C4-2B (cell line): ENCODE measurements at regions not wholly inside any gene's neighbourhood (a gene's known extent, or its start where the extent isn't known, plus 50 kb on each side); places are given as distances from the start of the nearest gene placed in this dataset.

Experiments used
- ZFX ChIP-seq: fragments of 450-650 bp; IDR thresholded peaks from 2 replicates; pipeline ENCODE4 v1.6.1; 2017
- TF ChIP-seq, protein P1 (sequence below): fragments of 450-650 bp; conservative IDR thresholded peaks from 2 replicates; pipeline ENCODE4 v1.5.1; 2017; ENCODE audit warnings: mild to moderate bottlenecking

DNA sequence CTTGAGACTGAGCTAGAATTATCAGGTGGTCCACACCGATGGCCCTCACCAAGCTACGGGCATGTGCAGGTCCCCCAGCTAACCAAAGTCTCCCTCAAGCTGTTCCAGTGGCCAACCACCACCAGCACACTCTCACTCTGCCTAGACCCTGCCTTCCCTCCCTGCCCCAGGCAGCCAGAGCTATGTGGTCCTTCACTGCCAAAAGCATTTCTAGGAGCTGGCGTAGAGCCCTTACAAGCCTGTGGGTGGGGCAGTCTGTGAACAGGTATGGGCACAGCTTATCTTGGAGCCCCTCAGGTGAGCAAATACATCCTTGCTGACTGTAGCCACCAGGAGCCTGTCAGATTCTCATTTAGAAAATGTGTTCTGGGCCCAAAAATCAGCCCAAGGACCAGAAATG lies 159.8 kb upstream of the PPP2R3A start:
- TF ChIP-seq, protein P1, sequence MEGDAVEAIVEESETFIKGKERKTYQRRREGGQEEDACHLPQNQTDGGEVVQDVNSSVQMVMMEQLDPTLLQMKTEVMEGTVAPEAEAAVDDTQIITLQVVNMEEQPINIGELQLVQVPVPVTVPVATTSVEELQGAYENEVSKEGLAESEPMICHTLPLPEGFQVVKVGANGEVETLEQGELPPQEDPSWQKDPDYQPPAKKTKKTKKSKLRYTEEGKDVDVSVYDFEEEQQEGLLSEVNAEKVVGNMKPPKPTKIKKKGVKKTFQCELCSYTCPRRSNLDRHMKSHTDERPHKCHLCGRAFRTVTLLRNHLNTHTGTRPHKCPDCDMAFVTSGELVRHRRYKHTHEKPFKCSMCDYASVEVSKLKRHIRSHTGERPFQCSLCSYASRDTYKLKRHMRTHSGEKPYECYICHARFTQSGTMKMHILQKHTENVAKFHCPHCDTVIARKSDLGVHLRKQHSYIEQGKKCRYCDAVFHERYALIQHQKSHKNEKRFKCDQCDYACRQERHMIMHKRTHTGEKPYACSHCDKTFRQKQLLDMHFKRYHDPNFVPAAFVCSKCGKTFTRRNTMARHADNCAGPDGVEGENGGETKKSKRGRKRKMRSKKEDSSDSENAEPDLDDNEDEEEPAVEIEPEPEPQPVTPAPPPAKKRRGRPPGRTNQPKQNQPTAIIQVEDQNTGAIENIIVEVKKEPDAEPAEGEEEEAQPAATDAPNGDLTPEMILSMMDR, result no peak
- TF ChIP-seq ZFX, result no peak
